ENCODE measurements at regions not wholly inside any gene's neighbourhood (a gene's known extent, or its start where the extent isn't known, plus 50 kb on each side); places are given as distances from the start of the nearest gene placed in this dataset.
"Not testable (repeated sequence)": the region's sequence is repeated elsewhere in the genome, so short reads cannot be mapped to it uniquely, and the experiment has no call there.

GRCh38 chr7:4527988-4528636, 154.0 kb upstream of the FOXK1 start:
- no peak for DNase-seq

- DNase-seq: no peak
Measured at GRCh38 chr7:4531236-4531635, 150.9 kb upstream of the FOXK1 start.

GRCh38 chr7:4533339-4533738, 148.8 kb upstream of the FOXK1 start:
- not testable (repeated sequence) for DNase-seq

GRCh38 chr7:4549681-4550080, 132.4 kb upstream of the FOXK1 start:
- DNase-seq: no peak

GRCh38 chr7:4550117-4550516, 132.0 kb upstream of the FOXK1 start:
- DNase-seq: no peak

GRCh38 chr7:4552985-4553384, 129.1 kb upstream of the FOXK1 start:
- no peak for DNase-seq

- no peak for DNase-seq
Measured at GRCh38 chr7:4556868-4557793, 125.0 kb upstream of the FOXK1 start.

GRCh38 chr7:4561795-4562194, 120.3 kb upstream of the FOXK1 start:
- no peak for DNase-seq

- DNase-seq: no peak
Measured at GRCh38 chr7:4566714-4567113, 115.4 kb upstream of the FOXK1 start.

- DNase-seq: no peak
Measured at GRCh38 chr7:4574851-4575250, 107.2 kb upstream of the FOXK1 start.

- DNase-seq: no peak
Measured at GRCh38 chr7:4575254-4575653, 106.8 kb upstream of the FOXK1 start.

GRCh38 chr7:4602905-4603842, 78.9 kb upstream of the FOXK1 start:
- DNase-seq: no peak

- no peak for DNase-seq
Measured at GRCh38 chr7:4603843-4604231, 78.3 kb upstream of the FOXK1 start.

- DNase-seq: no peak
Measured at GRCh38 chr7:4604456-4604940, 77.6 kb upstream of the FOXK1 start.

GRCh38 chr7:4606797-4607196, 75.3 kb upstream of the FOXK1 start:
- no peak for DNase-seq

GRCh38 chr7:4607311-4607729, 74.8 kb upstream of the FOXK1 start:
- DNase-seq: no peak

GRCh38 chr7:4609576-4609975, 72.5 kb upstream of the FOXK1 start:
- DNase-seq: not testable (repeated sequence)

- DNase-seq: peak; percentile 18 to 44
Measured at GRCh38 chr7:4610768-4611467, 71.2 kb upstream of the FOXK1 start.

GRCh38 chr7:4612237-4612636, 69.9 kb upstream of the FOXK1 start:
- DNase-seq: no peak

GRCh38 chr7:4612939-4613841, 68.9 kb upstream of the FOXK1 start:
- no peak for DNase-seq

GRCh38 chr7:4613846-4614548, 68.1 kb upstream of the FOXK1 start:
- DNase-seq: no peak
